Body of pancreas (tissue), 4 donors: ENCODE measurements at regions not wholly inside any gene's neighbourhood (a gene's known extent, or its start where the extent isn't known, plus 50 kb on each side); places are given as distances from the start of the nearest gene placed in this dataset.

ENCODE experiments used
- ATAC-seq: fragments of 150-250 bp; one replicate; pipeline ENCODE4 v1.9.1; 2016
- DNase-seq, 4 donors: peaks; one replicate each; pipeline ENCODE4 v3.0.0-alpha.2; 2019
- H3K27ac ChIP-seq, 4 donors: fragments of 200-600 bp; sonication (generic); 1 replicate in 3 of 4; 2 replicates in 1 of 4; pipeline versions ENCODE4 v1.5.1 to v1.6.1; 2016 to 2019; ENCODE audit warnings: mild to moderate bottlenecking in 1 of 4, mixed read lengths in 1 of 4, moderate library complexity in 1 of 4
- H3K27me3 ChIP-seq, 2 donors: fragments of 200-600 bp; sonication (generic); one replicate each; pipeline ENCODE4 v1.6.0; 2016; ENCODE audit warnings: mild to moderate bottlenecking in 1 of 2
- H3K36me3 ChIP-seq, 2 donors: fragments of 200-600 bp; sonication (generic); replicated peaks in 1 of 2; 2 replicates each; pipeline ENCODE4 v1.5.1; 2016; ENCODE audit warnings: low read depth in 2 of 2; ENCODE audit not compliant: insufficient read depth in 1 of 2
- H3K4me1 ChIP-seq: fragments of 200-600 bp; sonication (generic); one replicate; pipeline ENCODE4 v1.6.0; 2016
- H3K4me3 ChIP-seq, 2 donors: fragments of 200-600 bp; sonication (generic); 1 replicate in 1 of 2; 2 replicates in 1 of 2; pipeline ENCODE4 v1.5.1; 2016 to 2019
- H3K9me3 ChIP-seq, 3 donors: fragments of 200-600 bp; sonication (generic); 1 replicate in 2 of 3; 2 replicates in 1 of 3; pipeline ENCODE4 v1.5.1; 2016
- POLR2A ChIP-seq, 3 donors: fragments of 450-650 bp; IDR thresholded peaks; one replicate each; pipeline ENCODE4 v1.6.1; 2016; ENCODE audit warnings: antibody characterized with exemption in 3 of 3, mild to moderate bottlenecking in 2 of 3
- WGBS, 2 donors: methylation state at CpG; one replicate each; pipeline ENCODE4 v1.1.5; 2017; 5-methylcytosine and 5-hydroxymethylcytosine counted together
- intact Hi-C: fragments of 100-400 bp; cut with DNase I; formaldehyde crosslinking; loops from one replicate; pipeline ENCODE4 v1.15.1; 2023
- TF ChIP-seq, protein P1 (sequence below), 7 experiments: fragments of 450-650 bp in 4 of 7; fragments of 200-600 bp in 3 of 7; sonication (generic) in 3 of 7; IDR thresholded peaks; one replicate each; pipeline ENCODE4 v1.5.1; 2016 to 2019; ENCODE audit warnings: antibody characterized with exemption in 7 of 7

DNA sequence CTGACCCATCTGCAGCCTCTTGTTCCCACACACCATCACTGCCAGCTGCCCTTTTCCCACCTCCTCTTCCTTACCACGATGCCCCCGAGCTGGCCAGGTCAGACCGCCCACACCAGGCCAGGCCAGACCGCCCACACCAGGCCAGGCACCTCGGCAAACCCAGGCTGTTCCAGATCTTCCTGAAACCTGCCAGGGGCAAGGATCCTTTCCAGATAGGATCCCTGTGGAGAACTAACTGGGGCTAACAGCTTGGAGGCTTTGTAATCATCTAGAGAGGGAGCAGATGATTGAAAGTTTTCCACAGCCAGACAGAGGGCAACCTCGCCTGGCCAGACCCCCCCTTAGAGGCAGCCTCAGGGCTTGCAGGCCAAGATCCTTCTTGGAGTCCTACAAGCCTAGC is 287.3 kb upstream of the TLE3 start:
- no peaks in the 10 kb centered on the region for H3K27me3 ChIP-seq
- ATAC-seq (no peak), DNase-seq (no peak)
- H3K36me3 ChIP-seq: no peaks in the 10 kb centered on the region
- intact Hi-C loops: no loop called here
- no peak overlapping the region for H3K27ac ChIP-seq
- H3K4me1 ChIP-seq: no peaks in the 10 kb centered on the region
- WGBS, 2 donors: 52 to 56% methylated on average over 2 to 6 of the region's 6 CpGs
- no peak overlapping the region for H3K4me3 ChIP-seq
- TF ChIP-seq, protein P1, sequence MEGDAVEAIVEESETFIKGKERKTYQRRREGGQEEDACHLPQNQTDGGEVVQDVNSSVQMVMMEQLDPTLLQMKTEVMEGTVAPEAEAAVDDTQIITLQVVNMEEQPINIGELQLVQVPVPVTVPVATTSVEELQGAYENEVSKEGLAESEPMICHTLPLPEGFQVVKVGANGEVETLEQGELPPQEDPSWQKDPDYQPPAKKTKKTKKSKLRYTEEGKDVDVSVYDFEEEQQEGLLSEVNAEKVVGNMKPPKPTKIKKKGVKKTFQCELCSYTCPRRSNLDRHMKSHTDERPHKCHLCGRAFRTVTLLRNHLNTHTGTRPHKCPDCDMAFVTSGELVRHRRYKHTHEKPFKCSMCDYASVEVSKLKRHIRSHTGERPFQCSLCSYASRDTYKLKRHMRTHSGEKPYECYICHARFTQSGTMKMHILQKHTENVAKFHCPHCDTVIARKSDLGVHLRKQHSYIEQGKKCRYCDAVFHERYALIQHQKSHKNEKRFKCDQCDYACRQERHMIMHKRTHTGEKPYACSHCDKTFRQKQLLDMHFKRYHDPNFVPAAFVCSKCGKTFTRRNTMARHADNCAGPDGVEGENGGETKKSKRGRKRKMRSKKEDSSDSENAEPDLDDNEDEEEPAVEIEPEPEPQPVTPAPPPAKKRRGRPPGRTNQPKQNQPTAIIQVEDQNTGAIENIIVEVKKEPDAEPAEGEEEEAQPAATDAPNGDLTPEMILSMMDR (IDR thresholded peaks at IDR 0.05): no peak
- H3K9me3 ChIP-seq: no peaks in the 10 kb centered on the region

DNA sequence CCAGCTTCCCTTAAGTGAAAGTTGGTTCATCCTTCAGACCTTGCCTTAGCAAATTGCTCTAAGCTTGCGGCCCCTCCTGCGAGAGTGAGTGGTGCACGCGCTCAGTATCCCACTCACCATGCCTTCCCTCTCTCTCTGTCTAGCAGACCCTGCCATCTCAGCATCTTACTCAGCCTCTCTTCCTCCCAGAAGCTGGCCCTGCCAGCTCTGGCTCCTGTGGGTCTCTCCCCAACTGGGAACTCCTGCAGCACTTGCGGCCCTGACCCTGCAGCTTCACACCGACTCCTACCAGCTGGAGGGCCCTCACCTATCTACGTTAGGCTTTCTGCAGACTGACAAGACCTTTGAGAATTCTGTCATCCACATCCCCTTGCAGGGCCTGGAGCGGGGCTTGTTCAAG is 286.1 kb upstream of the TLE3 start:
- WGBS, 2 donors: 88 to 92% methylated on average over 8 of the region's 8 CpGs
- intact Hi-C loops: no loop called here

DNA sequence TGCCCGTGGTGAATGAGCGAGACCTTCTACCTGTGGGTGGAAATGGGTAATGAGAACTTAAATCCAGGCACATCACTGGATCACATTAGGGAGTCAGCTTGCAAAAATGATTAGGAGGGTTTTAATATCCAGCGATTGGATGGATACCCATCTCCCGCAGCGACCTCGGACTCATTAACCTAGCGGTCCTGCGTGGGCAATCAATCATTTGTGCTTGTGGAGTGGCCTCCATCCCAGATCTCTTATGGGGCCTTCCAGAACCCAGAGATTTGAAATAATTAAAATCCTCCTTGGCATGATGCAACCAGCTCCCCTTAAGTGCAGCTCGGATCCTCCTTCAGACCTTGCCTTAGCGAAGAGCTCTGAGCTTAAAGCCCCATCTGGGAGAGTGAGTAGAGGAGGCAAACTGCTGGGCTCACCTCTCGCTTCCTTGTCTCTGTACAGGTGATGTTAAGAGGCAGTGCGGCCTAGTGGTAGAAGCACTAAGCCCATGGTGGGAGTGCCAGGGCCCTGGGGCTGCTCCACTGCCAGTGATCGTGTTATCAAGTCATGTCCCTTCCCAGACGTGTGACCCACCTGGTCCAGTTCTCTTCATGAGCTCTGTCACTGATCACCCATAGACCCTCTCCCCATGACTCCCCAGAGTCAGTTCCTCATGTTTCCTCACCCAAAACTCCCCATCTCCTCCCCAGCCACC is 285.2 kb upstream of the TLE3 start:
- TF ChIP-seq, protein P1 (IDR thresholded peaks at IDR 0.05): no peak
- TF ChIP-seq POLR2A (IDR thresholded peaks at IDR 0.05): no peak
- DNase-seq (no peak), ATAC-seq (no peak)
- Histone ChIP-seq H3K27me3 (no peaks in the 10 kb centered on the region), H3K36me3 (no peaks in the 10 kb centered on the region), H3K4me1 (no peaks in the 10 kb centered on the region), H3K27ac (no peak overlapping the region), H3K9me3 (no peaks in the 10 kb centered on the region), H3K4me3 (no peak overlapping the region)
- WGBS, 2 donors: 87 to 92% methylated on average over 14 of the region's 14 CpGs
- intact Hi-C loops: no loop called here

More for the DNA sequence above, 286.1 kb upstream of the TLE3 start:
- Histone ChIP-seq H3K27ac (no peak overlapping the region), H3K4me1 (no peaks in the 10 kb centered on the region), H3K4me3 (no peak overlapping the region), H3K9me3 (no peaks in the 10 kb centered on the region), H3K36me3 (no peaks in the 10 kb centered on the region), H3K27me3 (no peaks in the 10 kb centered on the region)
- DNase-seq (no peak), ATAC-seq (no peak)
- TF ChIP-seq, protein P1 (IDR thresholded peaks at IDR 0.05): no peak
- no peak for TF ChIP-seq POLR2A (IDR thresholded peaks at IDR 0.05)

DNA sequence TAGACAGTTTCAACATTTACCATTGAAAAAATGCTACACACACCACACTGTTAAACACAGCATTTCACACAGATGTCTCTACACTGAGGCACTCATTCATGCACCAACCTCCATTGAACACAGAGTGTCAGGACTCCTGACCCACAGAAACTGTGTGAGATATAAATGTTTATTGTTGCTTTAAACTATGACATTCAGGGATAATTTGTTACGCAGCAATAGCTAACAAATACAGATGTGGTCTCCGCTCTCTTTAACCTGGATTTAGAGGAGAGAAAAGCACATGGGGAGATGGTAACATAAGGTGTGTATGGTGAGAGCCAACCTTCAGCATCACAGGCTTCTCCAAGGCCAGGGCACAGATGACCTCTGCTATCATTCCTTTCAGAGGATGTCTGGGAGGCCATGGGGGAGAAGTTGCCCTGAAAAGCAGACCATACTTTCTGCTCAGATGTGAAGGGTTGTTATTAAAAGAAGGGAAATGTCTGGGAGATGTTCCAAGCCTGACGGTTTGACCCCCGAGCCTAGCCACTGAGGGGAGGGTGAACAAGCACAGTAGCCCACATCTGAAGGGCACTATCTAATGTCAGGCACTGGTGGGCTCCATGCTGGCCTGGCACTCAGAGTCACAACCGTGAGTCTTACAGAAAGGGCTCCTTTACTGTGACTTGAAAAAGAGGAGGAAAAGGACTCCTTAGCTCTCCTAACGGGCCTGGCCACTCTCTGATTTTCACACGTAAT is 284.5 kb upstream of the TLE3 start:
- no peak for DNase-seq
- H3K9me3 ChIP-seq: no peaks in the 10 kb centered on the region
- ATAC-seq: no peak
- no peak overlapping the region for H3K4me3 ChIP-seq
- H3K27me3 ChIP-seq: no peaks in the 10 kb centered on the region
- peaks cover 5% of the 10 kb centered on the region for H3K4me1 ChIP-seq
- intact Hi-C loops: no loop called here
- WGBS, 2 donors: 86 to 89% methylated on average over 7 of the region's 7 CpGs
- H3K36me3 ChIP-seq: no peaks in the 10 kb centered on the region
- no peak overlapping the region for H3K27ac ChIP-seq
- TF ChIP-seq POLR2A (IDR thresholded peaks at IDR 0.05): no peak
- TF ChIP-seq, protein P1 (IDR thresholded peaks at IDR 0.05): no peak
